ENCODE measurements at regions not wholly inside any gene's neighbourhood (a gene's known extent, or its start where the extent isn't known, plus 50 kb on each side); places are given as distances from the start of the nearest gene placed in this dataset.

DNA sequence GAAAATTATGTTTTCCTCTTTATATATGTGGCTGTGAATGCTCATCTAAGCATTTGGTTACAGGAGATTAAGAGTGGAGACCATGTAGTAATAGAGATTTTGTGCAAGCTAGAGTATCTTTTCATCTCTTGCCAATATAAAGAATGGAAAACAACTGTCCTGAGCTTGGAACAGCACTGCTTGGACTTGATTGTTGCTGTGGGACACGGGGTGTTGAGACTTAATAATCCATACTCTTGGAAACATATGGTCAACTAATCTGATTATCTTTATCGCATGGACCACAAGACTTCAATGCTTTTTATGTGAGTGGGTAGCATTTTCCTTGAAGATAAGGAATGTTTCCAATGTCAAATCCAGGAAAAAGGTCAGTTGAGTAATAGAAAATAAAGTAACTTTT, 806.3 kb downstream of the DIPK2A start:
- TF ChIP-seq POLR2A (IDR thresholded peaks at IDR 0.05; ENCODE audit: low read depth, low read length) (no peak), TAF1 (IDR thresholded peaks at IDR 0.05; ENCODE audit: low read depth, low read length) (no peak), POLR2AphosphoS5 (IDR thresholded peaks at IDR 0.05; ENCODE audit: low read depth, low read length) (no peak), SPI1 (IDR thresholded peaks at IDR 0.05; ENCODE audit: low read depth, low read length) (no peak)

All from GM12891 (cell line).